Dermis microvascular lymphatic vessel endothelial cell (primary cell): ENCODE measurements at regions not wholly inside any gene's neighbourhood (a gene's known extent, or its start where the extent isn't known, plus 50 kb on each side); places are given as distances from the start of the nearest gene placed in this dataset.

Experiments
- DNase-seq, 2 donors: peaks; one replicate each; pipeline versions ENCODE4 v3.0.0 to v3.0.0-alpha.2; 2010; ENCODE audit warnings: low read depth in 2 of 2

GRCh38 chr19:29428071-29428470, 97.7 kb upstream of the VSTM2B start:
- DNase-seq = no peak

- no peak for DNase-seq
Observed at GRCh38 chr19:29429021-29429420, 96.8 kb upstream of the VSTM2B start.

GRCh38 chr19:29429581-29429980, 96.2 kb upstream of the VSTM2B start:
- no peak for DNase-seq

GRCh38 chr19:29431332-29431731, 94.5 kb upstream of the VSTM2B start:
- no peak for DNase-seq

GRCh38 chr19:29432677-29433076, 93.1 kb upstream of the VSTM2B start:
- DNase-seq = no peak

GRCh38 chr19:29436591-29437103, 89.1 kb upstream of the VSTM2B start:
- no peak for DNase-seq

- no peak for DNase-seq
Observed at GRCh38 chr19:29439021-29439420, 86.8 kb upstream of the VSTM2B start.

GRCh38 chr19:29439688-29440550, 85.9 kb upstream of the VSTM2B start:
- DNase-seq = no peak

GRCh38 chr19:29442094-29442493, 83.7 kb upstream of the VSTM2B start:
- DNase-seq = no peak

- no peak for DNase-seq
Observed at GRCh38 chr19:29442910-29443309, 82.9 kb upstream of the VSTM2B start.

GRCh38 chr19:29445246-29445645, 80.5 kb upstream of the VSTM2B start:
- DNase-seq = no peak

GRCh38 chr19:29446361-29446760, 79.4 kb upstream of the VSTM2B start:
- no peak for DNase-seq

- DNase-seq = no peak
Observed at GRCh38 chr19:29448046-29448445, 77.7 kb upstream of the VSTM2B start.

- no peak for DNase-seq
Observed at GRCh38 chr19:29449371-29449770, 76.4 kb upstream of the VSTM2B start.

GRCh38 chr19:29450306-29450705, 75.5 kb upstream of the VSTM2B start:
- DNase-seq = no peak

- no peak for DNase-seq
Observed at GRCh38 chr19:29450812-29451211, 75.0 kb upstream of the VSTM2B start.

GRCh38 chr19:29454109-29454508, 71.7 kb upstream of the VSTM2B start:
- no peak for DNase-seq

- no peak for DNase-seq
Observed at GRCh38 chr19:29457413-29457812, 68.4 kb upstream of the VSTM2B start.

GRCh38 chr19:29467824-29468401, 57.9 kb upstream of the VSTM2B start:
- DNase-seq = no peak

GRCh38 chr19:29475469-29475868, 50.3 kb upstream of the VSTM2B start:
- DNase-seq = no peak
